Natural killer cell (primary cell): ENCODE measurements at regions not wholly inside any gene's neighbourhood (a gene's known extent, or its start where the extent isn't known, plus 50 kb on each side); places are given as distances from the start of the nearest gene placed in this dataset.

Experiments
- ATAC-seq, 3 donors: fragments of 150-1000 bp in 2 of 3; fragments of 200-7000 bp in 1 of 3; cut with Tn5 transposase; 1 replicate in 1 of 3; 2 replicates in 2 of 3; pipeline ENCODE4 v1.10.0; 2021; ENCODE audit warnings: mild to moderate bottlenecking in 2 of 3, moderate library complexity in 2 of 3
- DNase-seq, 2 donors: peaks; one replicate each; pipeline versions ENCODE4 v3.0.0 to v3.0.0-alpha.2; 2013 to 2021; ENCODE audit warnings: mixed read lengths in 1 of 2
- H3K27ac ChIP-seq: one replicate; pipeline ENCODE4 v1.5.1; 2013; ENCODE audit warnings: mild to moderate bottlenecking, low read length
- H3K27me3 ChIP-seq: one replicate; pipeline ENCODE4 v1.6.1; 2013; ENCODE audit warnings: low read length; ENCODE audit not compliant: control insufficient read depth, insufficient read depth
- H3K36me3 ChIP-seq: one replicate; pipeline ENCODE4 v1.6.1; 2013; ENCODE audit warnings: low read length; ENCODE audit not compliant: control insufficient read depth, insufficient read depth
- H3K4me1 ChIP-seq: one replicate; pipeline ENCODE4 v1.6.1; 2013; ENCODE audit warnings: low read length; ENCODE audit not compliant: control insufficient read depth, insufficient read depth
- H3K4me3 ChIP-seq: one replicate; pipeline ENCODE4 v1.5.1; 2013; ENCODE audit warnings: low read length
- H3K9me3 ChIP-seq: one replicate; pipeline ENCODE4 v1.6.1; 2013; ENCODE audit warnings: low read length; ENCODE audit not compliant: control insufficient read depth, insufficient read depth
- H3K27ac Mint-ChIP-seq, 2 donors: one replicate each; pipeline ENCODE4 v1.8.0; 2022; ENCODE audit warnings: mild to moderate bottlenecking in 2 of 2, mixed read lengths in 2 of 2, moderate library complexity in 1 of 2
- H3K27me3 Mint-ChIP-seq, 2 donors: one replicate each; pipeline ENCODE4 v1.8.0; 2022; ENCODE audit warnings: low read depth in 2 of 2, mixed read lengths in 2 of 2
- H3K36me3 Mint-ChIP-seq: one replicate; pipeline ENCODE4 v1.8.0; 2022; ENCODE audit warnings: mixed read lengths
- H3K4me1 Mint-ChIP-seq, 2 donors: one replicate each; pipeline ENCODE4 v1.8.0; 2022; ENCODE audit warnings: mixed read lengths in 2 of 2
- H3K4me3 Mint-ChIP-seq: one replicate; pipeline ENCODE4 v1.8.0; 2022; ENCODE audit warnings: mild to moderate bottlenecking, moderate library complexity, mixed read lengths
- H3K9me3 Mint-ChIP-seq, 2 donors: one replicate each; pipeline ENCODE4 v1.8.0; 2022; ENCODE audit warnings: mixed read lengths in 2 of 2
- WGBS: methylation state at CpG from one replicate; pipeline ENCODE4 v1.1.7; 2013; ENCODE audit warnings: missing lambda C conversion rate; ENCODE audit not compliant: insufficient coverage; 5-methylcytosine and 5-hydroxymethylcytosine counted together
- intact Hi-C: fragments of 100-400 bp; cut with micrococcal nuclease; formaldehyde crosslinking; loops from one replicate; pipeline ENCODE4 v1.14.2; 2022
- TF ChIP-seq, protein P1 (sequence below): fragments of 200-600 bp; IDR thresholded peaks from one replicate; pipeline ENCODE4 v1.8.0; 2022; ENCODE audit warnings: antibody characterized with exemption

DNA sequence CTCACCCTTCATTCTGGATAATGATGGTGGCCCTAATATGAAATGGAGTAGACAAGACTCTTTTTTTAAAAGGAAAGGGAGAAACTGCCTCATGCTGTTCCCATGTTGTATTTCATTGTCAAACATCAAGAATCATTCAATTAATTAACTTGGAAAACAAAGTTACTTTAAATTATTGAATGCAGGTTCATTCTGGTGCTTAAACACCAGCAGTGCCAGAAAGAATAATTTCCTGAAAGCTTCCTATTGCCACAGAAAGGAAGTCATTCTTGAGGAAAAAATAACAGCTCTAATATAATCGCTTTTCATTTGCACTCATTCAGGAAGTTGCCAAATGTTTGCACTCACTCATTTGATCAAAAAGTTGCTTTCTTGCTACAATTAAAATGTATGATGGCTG lies 497.1 kb upstream of the CDH11 start:
- Mint-ChIP-seq H3K9me3 (peaks cover 0 to 2% of the 10 kb centered on the region in 2 donors), H3K4me3 (no peak overlapping the region), H3K27me3 (peaks cover 0 to 4% of the 10 kb centered on the region in 2 donors), H3K36me3 (no peaks in the 10 kb centered on the region), H3K27ac (no peak overlapping the region), H3K4me1 (no peaks in the 10 kb centered on the region)
- no peak for ATAC-seq
- WGBS = 0% methylated on average over 1 of the region's 1 CpG
- H3K27ac ChIP-seq = no peak overlapping the region
- H3K36me3 ChIP-seq = no peaks in the 10 kb centered on the region
- intact Hi-C loops = no loop called here
- H3K27me3 ChIP-seq = no peaks in the 10 kb centered on the region
- no peaks in the 10 kb centered on the region for H3K4me1 ChIP-seq
- no peak for DNase-seq
- TF ChIP-seq, protein P1, sequence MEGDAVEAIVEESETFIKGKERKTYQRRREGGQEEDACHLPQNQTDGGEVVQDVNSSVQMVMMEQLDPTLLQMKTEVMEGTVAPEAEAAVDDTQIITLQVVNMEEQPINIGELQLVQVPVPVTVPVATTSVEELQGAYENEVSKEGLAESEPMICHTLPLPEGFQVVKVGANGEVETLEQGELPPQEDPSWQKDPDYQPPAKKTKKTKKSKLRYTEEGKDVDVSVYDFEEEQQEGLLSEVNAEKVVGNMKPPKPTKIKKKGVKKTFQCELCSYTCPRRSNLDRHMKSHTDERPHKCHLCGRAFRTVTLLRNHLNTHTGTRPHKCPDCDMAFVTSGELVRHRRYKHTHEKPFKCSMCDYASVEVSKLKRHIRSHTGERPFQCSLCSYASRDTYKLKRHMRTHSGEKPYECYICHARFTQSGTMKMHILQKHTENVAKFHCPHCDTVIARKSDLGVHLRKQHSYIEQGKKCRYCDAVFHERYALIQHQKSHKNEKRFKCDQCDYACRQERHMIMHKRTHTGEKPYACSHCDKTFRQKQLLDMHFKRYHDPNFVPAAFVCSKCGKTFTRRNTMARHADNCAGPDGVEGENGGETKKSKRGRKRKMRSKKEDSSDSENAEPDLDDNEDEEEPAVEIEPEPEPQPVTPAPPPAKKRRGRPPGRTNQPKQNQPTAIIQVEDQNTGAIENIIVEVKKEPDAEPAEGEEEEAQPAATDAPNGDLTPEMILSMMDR = no peak
- no peaks in the 10 kb centered on the region for H3K9me3 ChIP-seq
- H3K4me3 ChIP-seq = no peak overlapping the region

GRCh38 chr16:65618333-65618732 lies 496.5 kb upstream of the CDH11 start:
- no peak overlapping the region for H3K4me3 ChIP-seq
- Mint-ChIP-seq H3K36me3 (no peaks in the 10 kb centered on the region), H3K4me1 (no peaks in the 10 kb centered on the region), H3K9me3 (peaks cover 0 to 2% of the 10 kb centered on the region in 2 donors), H3K4me3 (no peak overlapping the region), H3K27ac (no peak overlapping the region), H3K27me3 (peaks cover 0 to 4% of the 10 kb centered on the region in 2 donors)
- no peaks in the 10 kb centered on the region for H3K27me3 ChIP-seq
- no peak for ATAC-seq
- H3K4me1 ChIP-seq = no peaks in the 10 kb centered on the region
- no peaks in the 10 kb centered on the region for H3K36me3 ChIP-seq
- intact Hi-C loops = no loop called here
- no peaks in the 10 kb centered on the region for H3K9me3 ChIP-seq
- 28% methylated on average over 2 of the region's 2 CpGs for WGBS
- TF ChIP-seq, protein P1 = no peak
- DNase-seq = no peak
- H3K27ac ChIP-seq = no peak overlapping the region

- no peak overlapping the region for H3K4me3 Mint-ChIP-seq
- H3K27ac Mint-ChIP-seq = no peak overlapping the region
- H3K9me3 ChIP-seq = no peaks in the 10 kb centered on the region
- no peaks in the 10 kb centered on the region for H3K36me3 Mint-ChIP-seq
- intact Hi-C loops = no loop called here
- H3K36me3 ChIP-seq = no peaks in the 10 kb centered on the region
- H3K4me3 ChIP-seq = no peak overlapping the region
- 67% methylated on average over 3 of the region's 3 CpGs for WGBS
- H3K27me3 ChIP-seq = no peaks in the 10 kb centered on the region
- H3K27ac ChIP-seq = no peak overlapping the region
- H3K9me3 Mint-ChIP-seq = peaks cover 0 to 2% of the 10 kb centered on the region in 2 donors
- ATAC-seq (no peak), DNase-seq (no peak)
- H3K4me1 ChIP-seq = no peaks in the 10 kb centered on the region
- H3K4me1 Mint-ChIP-seq = no peaks in the 10 kb centered on the region
- TF ChIP-seq, protein P1 = no peak
- H3K27me3 Mint-ChIP-seq = peaks cover 0 to 4% of the 10 kb centered on the region in 2 donors
These were observed 495.6 kb upstream of the CDH11 start for GRCh38 chr16:65617421-65617820.

GRCh38 chr16:65608455-65608854 lies 486.6 kb upstream of the CDH11 start:
- H3K9me3 ChIP-seq = no peaks in the 10 kb centered on the region
- H3K27me3 Mint-ChIP-seq = no peaks in the 10 kb centered on the region
- no peaks in the 10 kb centered on the region for H3K4me1 ChIP-seq
- H3K4me1 Mint-ChIP-seq = no peaks in the 10 kb centered on the region
- no peaks in the 10 kb centered on the region for H3K9me3 Mint-ChIP-seq
- no peaks in the 10 kb centered on the region for H3K36me3 Mint-ChIP-seq
- no peaks in the 10 kb centered on the region for H3K36me3 ChIP-seq
- H3K27ac Mint-ChIP-seq = no peak overlapping the region
- no peak for DNase-seq
- H3K4me3 Mint-ChIP-seq = no peak overlapping the region
- ATAC-seq = no peak
- H3K27ac ChIP-seq = no peak overlapping the region
- no peak overlapping the region for H3K4me3 ChIP-seq
- H3K27me3 ChIP-seq = no peaks in the 10 kb centered on the region
- intact Hi-C loops = no loop called here
- TF ChIP-seq, protein P1 = no peak
